GM12891 (cell line): ENCODE measurements at regions not wholly inside any gene's neighbourhood (a gene's known extent, or its start where the extent isn't known, plus 50 kb on each side); places are given as distances from the start of the nearest gene placed in this dataset.

ENCODE experiments used
- POLR2A ChIP-seq: IDR thresholded peaks from 2 replicates; pipeline ENCODE4 v1.6.1; 2011; ENCODE audit warnings: low read depth, low read length, control low read depth
- POLR2AphosphoS5 ChIP-seq: IDR thresholded peaks from 2 replicates; pipeline ENCODE4 v1.6.1; 2011; ENCODE audit warnings: low read depth, low read length, control low read depth
- SPI1 ChIP-seq: IDR thresholded peaks from 2 replicates; pipeline ENCODE4 v1.6.1; 2011; ENCODE audit warnings: low read depth, low read length, control low read depth
- TAF1 ChIP-seq: IDR thresholded peaks from 2 replicates; pipeline ENCODE4 v1.6.1; 2011; ENCODE audit warnings: low read depth, low read length, control low read depth

DNA sequence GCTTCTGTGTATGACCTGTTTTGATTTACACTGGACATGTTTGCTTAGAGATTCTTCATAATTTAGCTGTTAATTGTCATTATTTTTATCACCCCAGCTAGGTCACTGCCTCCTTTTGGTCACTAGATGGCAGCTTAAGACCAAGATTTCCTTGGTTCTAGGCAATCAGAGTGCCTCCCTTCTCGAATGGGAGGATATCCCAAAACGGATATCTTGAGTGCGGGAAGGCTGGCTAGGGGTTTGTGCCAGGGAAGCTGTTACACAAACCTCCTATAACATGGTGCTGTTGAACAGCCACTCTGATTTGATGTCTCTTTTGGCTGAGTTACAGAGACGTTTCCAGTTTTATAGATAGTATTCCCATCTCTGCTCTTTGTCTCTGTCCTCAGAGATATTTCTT, 283.5 kb downstream of the S1PR1 start:
- no peak for TF ChIP-seq POLR2AphosphoS5
- no peak for TF ChIP-seq TAF1
- no peak for TF ChIP-seq POLR2A
- TF ChIP-seq SPI1, result no peak
